Fibroblast of the aortic adventitia (primary cell): ENCODE measurements at regions not wholly inside any gene's neighbourhood (a gene's known extent, or its start where the extent isn't known, plus 50 kb on each side); places are given as distances from the start of the nearest gene placed in this dataset.

ENCODE experiments used
- DNase-seq: peaks from one replicate; pipeline ENCODE4 v3.0.0-alpha.2; 2010; ENCODE audit warnings: low read depth
- H3K4me3 ChIP-seq: 2 replicates; pipeline ENCODE4 v1.5.1; 2011; ENCODE audit warnings: low read depth, mild to moderate bottlenecking, control low read depth, low read length, moderate library complexity
- CTCF ChIP-seq: IDR thresholded peaks from 2 replicates; pipeline ENCODE4 v1.5.1; 2011; ENCODE audit warnings: mild to moderate bottlenecking, low read length, control low read depth, inconsistent platforms; ENCODE audit not compliant: insufficient read depth

GRCh38 chr14:34104489-34105397, 153.9 kb upstream of the EGLN3 start:
- no peak for TF ChIP-seq CTCF
- H3K4me3 ChIP-seq: no peak overlapping the region
- no peak for DNase-seq

- DNase-seq: no peak
- TF ChIP-seq CTCF: no peak
- no peak overlapping the region for H3K4me3 ChIP-seq
Measured at GRCh38 chr14:34103176-34103575, 152.3 kb upstream of the EGLN3 start.

- no peak for TF ChIP-seq CTCF
- DNase-seq: no peak
- H3K4me3 ChIP-seq: no peak overlapping the region
Measured at GRCh38 chr14:34099635-34100034, 148.8 kb upstream of the EGLN3 start.

GRCh38 chr14:34098985-34099349, 148.1 kb upstream of the EGLN3 start:
- DNase-seq: no peak
- H3K4me3 ChIP-seq: no peak overlapping the region
- no peak for TF ChIP-seq CTCF

GRCh38 chr14:34098045-34098984, 147.4 kb upstream of the EGLN3 start:
- no peak overlapping the region for H3K4me3 ChIP-seq

GRCh38 chr14:34097644-34098043, 146.8 kb upstream of the EGLN3 start:
- no peak for TF ChIP-seq CTCF
- DNase-seq: no peak
- no peak overlapping the region for H3K4me3 ChIP-seq

More at GRCh38 chr14:34098045-34098984, 147.4 kb upstream of the EGLN3 start:
- peak; percentile 72 for TF ChIP-seq CTCF
- peak; percentile 70 for DNase-seq
